HFFc6 (cell line): ENCODE measurements at regions not wholly inside any gene's neighbourhood (a gene's known extent, or its start where the extent isn't known, plus 50 kb on each side); places are given as distances from the start of the nearest gene placed in this dataset.

Source experiments
- DNase-seq: peaks from one replicate; pipeline ENCODE4 v3.0.0-alpha.2; 2018
- H3K27ac Mint-ChIP-seq: 2 replicates; pipeline ENCODE4 v1.8.0; 2020; ENCODE audit warnings: mild to moderate bottlenecking, mixed read lengths
- H3K27me3 Mint-ChIP-seq: 2 replicates; pipeline ENCODE4 v1.8.0; 2021; ENCODE audit warnings: mild to moderate bottlenecking, moderate library complexity, mixed read lengths; ENCODE audit not compliant: insufficient read depth
- H3K36me3 Mint-ChIP-seq: 2 replicates; pipeline ENCODE4 v1.8.0; 2021; ENCODE audit warnings: low read depth, mixed read lengths
- H3K4me1 Mint-ChIP-seq: 2 replicates; pipeline ENCODE4 v1.8.0; 2020; ENCODE audit warnings: low read depth, mixed read lengths
- H3K4me3 Mint-ChIP-seq: 2 replicates; pipeline ENCODE4 v1.8.0; 2020; ENCODE audit warnings: mild to moderate bottlenecking, moderate library complexity, mixed read lengths
- H3K9me3 Mint-ChIP-seq: 2 replicates; pipeline ENCODE4 v1.8.0; 2020; ENCODE audit warnings: mild to moderate bottlenecking, mixed read lengths
- TF ChIP-seq, protein P1 (sequence below): fragments of 200-600 bp; sonication (generic); IDR thresholded peaks from 2 replicates; pipeline ENCODE4 v1.5.0; 2021; ENCODE audit warnings: antibody characterized with exemption, mild to moderate bottlenecking

DNA sequence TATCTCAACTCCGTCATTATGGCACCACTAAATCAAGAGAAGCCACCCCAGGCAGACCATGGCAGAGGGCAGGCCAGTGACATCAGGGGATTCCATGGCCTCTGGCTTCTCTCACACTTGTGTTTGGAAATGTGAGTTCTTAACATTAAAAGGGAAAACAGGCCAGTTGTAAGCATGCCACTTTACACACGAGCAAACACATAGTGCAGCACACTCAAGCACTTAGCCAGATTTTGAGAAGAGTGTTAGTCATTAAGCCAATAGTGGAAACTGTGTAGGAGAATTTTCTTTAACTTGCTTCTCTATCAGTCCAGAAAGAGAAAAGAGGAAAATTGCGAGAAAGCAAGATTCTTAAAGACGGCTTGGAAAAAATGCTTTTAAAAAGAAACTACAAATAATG lies 401.5 kb downstream of the TDRD3 start:
- Mint-ChIP-seq H3K9me3 (peaks cover 16% of the 10 kb centered on the region), H3K4me3 (no peak overlapping the region), H3K4me1 (no peaks in the 10 kb centered on the region), H3K27me3 (no peaks in the 10 kb centered on the region), H3K36me3 (no peaks in the 10 kb centered on the region), H3K27ac (no peak overlapping the region)
- DNase-seq = no peak
- TF ChIP-seq, protein P1, sequence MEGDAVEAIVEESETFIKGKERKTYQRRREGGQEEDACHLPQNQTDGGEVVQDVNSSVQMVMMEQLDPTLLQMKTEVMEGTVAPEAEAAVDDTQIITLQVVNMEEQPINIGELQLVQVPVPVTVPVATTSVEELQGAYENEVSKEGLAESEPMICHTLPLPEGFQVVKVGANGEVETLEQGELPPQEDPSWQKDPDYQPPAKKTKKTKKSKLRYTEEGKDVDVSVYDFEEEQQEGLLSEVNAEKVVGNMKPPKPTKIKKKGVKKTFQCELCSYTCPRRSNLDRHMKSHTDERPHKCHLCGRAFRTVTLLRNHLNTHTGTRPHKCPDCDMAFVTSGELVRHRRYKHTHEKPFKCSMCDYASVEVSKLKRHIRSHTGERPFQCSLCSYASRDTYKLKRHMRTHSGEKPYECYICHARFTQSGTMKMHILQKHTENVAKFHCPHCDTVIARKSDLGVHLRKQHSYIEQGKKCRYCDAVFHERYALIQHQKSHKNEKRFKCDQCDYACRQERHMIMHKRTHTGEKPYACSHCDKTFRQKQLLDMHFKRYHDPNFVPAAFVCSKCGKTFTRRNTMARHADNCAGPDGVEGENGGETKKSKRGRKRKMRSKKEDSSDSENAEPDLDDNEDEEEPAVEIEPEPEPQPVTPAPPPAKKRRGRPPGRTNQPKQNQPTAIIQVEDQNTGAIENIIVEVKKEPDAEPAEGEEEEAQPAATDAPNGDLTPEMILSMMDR = no peak

DNA sequence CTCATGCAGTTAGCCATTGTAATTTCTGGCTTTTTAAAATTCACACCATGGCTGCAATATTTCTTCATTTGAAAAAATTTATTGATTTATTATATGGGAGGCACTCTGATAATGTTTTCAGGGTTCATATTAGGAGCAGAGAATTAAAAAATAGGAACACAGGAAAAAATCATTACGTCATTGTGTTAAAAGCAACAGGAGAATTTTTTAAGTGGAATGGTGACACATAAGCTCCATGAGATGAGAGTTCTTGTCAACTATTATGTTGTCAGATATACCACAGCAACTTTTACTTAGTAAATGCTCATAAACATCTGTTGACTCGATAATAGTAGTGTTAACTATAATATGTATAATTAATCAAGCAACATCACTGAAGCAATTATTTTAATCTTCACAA lies 400.1 kb downstream of the TDRD3 start:
- Mint-ChIP-seq H3K9me3 (peaks cover 25% of the 10 kb centered on the region), H3K4me3 (no peak overlapping the region), H3K36me3 (no peaks in the 10 kb centered on the region; the same call in 1 of the 2 replicates), H3K27me3 (no peaks in the 10 kb centered on the region), H3K4me1 (no peaks in the 10 kb centered on the region), H3K27ac (no peak overlapping the region)
- TF ChIP-seq, protein P1 = no peak
- no peak for DNase-seq

DNA sequence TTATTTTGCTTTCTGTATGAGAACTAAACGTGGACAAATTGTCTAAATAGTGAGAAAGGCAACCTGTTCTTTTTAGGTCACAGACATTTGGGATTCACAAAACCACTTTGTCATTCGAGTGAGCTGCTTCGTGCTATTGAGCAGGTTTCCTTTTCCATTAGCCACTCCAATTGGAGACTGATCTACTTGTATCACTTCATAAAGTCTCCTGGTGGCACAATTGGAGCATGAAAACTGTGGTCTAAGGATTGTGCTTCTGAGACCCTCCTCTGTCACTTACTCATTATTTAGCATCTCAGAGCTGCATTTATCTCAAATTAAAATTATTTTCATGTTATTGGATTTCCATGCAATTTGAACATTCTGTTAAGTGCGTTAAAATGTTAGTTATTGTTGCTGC lies 397.7 kb downstream of the TDRD3 start:
- no peak overlapping the region for H3K27ac Mint-ChIP-seq
- H3K4me3 Mint-ChIP-seq = no peak overlapping the region
- no peaks in the 10 kb centered on the region; the same call in 1 of the 2 replicates for H3K36me3 Mint-ChIP-seq
- H3K27me3 Mint-ChIP-seq = no peaks in the 10 kb centered on the region
- H3K9me3 Mint-ChIP-seq = peaks cover 33% of the 10 kb centered on the region
- H3K4me1 Mint-ChIP-seq = no peaks in the 10 kb centered on the region
- DNase-seq = no peak
- TF ChIP-seq, protein P1 = no peak

DNA sequence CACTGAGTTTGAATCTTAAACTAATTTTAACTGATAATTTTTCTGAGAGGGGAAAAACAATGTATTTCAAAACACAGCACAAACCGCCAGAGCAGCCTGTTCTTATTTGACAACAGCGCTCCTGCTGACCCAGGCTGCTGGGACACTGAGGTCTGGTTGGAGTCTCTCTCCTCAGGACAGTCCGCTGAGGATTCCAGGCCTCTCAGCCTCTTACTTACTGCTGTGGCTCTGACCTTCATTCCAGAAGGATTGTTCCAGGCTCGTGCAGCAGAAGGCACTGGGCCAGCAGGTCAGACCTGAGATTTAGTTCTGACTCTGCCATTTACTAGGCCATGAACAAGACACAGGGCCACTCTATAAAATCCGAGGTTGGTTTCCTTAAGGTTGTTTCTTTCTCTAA lies 393.6 kb downstream of the TDRD3 start:
- no peak overlapping the region for H3K4me3 Mint-ChIP-seq
- no peak overlapping the region for H3K27ac Mint-ChIP-seq
- DNase-seq = no peak
- no peaks in the 10 kb centered on the region for H3K4me1 Mint-ChIP-seq
- H3K9me3 Mint-ChIP-seq = peaks cover 30% of the 10 kb centered on the region
- no peaks in the 10 kb centered on the region; the same call in 1 of the 2 replicates for H3K36me3 Mint-ChIP-seq
- TF ChIP-seq, protein P1 = no peak
- no peaks in the 10 kb centered on the region for H3K27me3 Mint-ChIP-seq

DNA sequence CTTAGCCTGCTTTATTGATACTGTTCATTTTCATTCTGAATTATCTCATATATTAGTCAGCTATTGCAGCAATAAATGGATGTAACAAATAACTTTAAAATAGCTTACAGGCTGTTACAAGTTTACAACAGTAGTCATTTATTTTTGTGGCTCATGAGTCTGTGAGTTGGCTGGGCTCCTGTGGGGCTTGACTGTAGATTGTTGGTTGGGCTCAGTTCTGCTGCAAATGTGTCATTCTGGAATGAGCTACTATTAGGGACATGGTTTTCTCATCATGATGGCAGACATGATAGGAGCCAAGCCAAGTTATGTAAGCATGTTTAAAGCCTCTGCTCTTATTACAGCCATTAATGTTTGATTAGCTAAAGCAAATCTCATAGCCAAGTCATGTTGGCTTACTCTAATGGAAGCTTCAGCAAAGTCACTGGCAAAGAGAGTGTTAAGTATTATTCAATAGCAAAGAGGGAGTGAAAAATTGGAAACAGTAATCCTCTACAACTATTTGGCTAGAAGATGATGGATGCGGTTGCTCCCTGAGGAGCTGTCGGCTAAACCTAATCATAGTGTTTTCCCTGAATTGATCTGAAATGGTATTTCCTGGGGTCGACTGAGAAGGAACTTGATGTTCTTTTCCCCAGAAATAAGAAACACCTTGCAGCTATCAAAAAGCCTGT lies 391.3 kb downstream of the TDRD3 start:
- Mint-ChIP-seq H3K36me3 (no peaks in the 10 kb centered on the region; the same call in 1 of the 2 replicates), H3K4me3 (no peak overlapping the region), H3K9me3 (peaks cover 20% of the 10 kb centered on the region), H3K27me3 (no peaks in the 10 kb centered on the region), H3K27ac (no peak overlapping the region), H3K4me1 (no peaks in the 10 kb centered on the region)
- TF ChIP-seq, protein P1 = no peak
- no peak for DNase-seq
